ENCODE measurements at regions not wholly inside any gene's neighbourhood (a gene's known extent, or its start where the extent isn't known, plus 50 kb on each side); places are given as distances from the start of the nearest gene placed in this dataset.

- ChIA-PET POLR2A (no interaction called here), CTCF (ENCODE audit: low intra/inter-chr PET ratio, low total read pairs) (no interaction called here)
- Histone ChIP-seq H3K27me3 (ENCODE audit: control insufficient read depth in 1 of 2, insufficient read depth in 2 of 2, low read length in 2 of 2) (no peaks in the 10 kb centered on the region), H3K4me2 (ENCODE audit: low read depth, low read length) (no peak overlapping the region), H3K9me3 (ENCODE audit: low read length) (no peaks in the 10 kb centered on the region), H3K4me3 (replicated peaks in 1 of 3; ENCODE audit: insufficient read depth in 1 of 3, low read depth in 2 of 3, low read length in 3 of 3) (no peak overlapping the region), H3K36me3 (replicated peaks in 1 of 2; ENCODE audit: control insufficient read depth in 1 of 2, insufficient read depth in 2 of 2, low read length in 2 of 2) (no peaks in the 10 kb centered on the region), H4K20me1 (ENCODE audit: insufficient read depth, low read length) (no peaks in the 10 kb centered on the region), H3K27ac (ENCODE audit: extremely low read length, insufficient read depth, low read length) (no peak overlapping the region), H3K9ac (ENCODE audit: insufficient read depth, low read depth, low read length) (no peak overlapping the region), H3K79me2 (ENCODE audit: insufficient read depth, low read length) (no peaks in the 10 kb centered on the region), H2AFZ (ENCODE audit: low read length) (no peak overlapping the region), H3K4me1 (ENCODE audit: insufficient read depth, low read length) (no peaks in the 10 kb centered on the region)
- FAIRE-seq (no peak), DNase-seq (ENCODE audit: low spot score) (no peak), ATAC-seq (no peak)
- intact Hi-C loops (cut with micrococcal nuclease; ENCODE audit: unreplicated experiment) (no loop called here), in situ Hi-C loops (cut with HindIII; ENCODE audit: extremely low pct_ligation_motif_present, low pct_unique_long_range_greater_than_20kb) (no loop called here)
- WGBS (ENCODE audit: low lambda C conversion rate): 34% methylated on average over 3 of the region's 3 CpGs
- no peak for TF ChIP-seq UBTF (CRISPR knock-in tag; IDR thresholded peaks at IDR 0.05)
- no peak for TF ChIP-seq MED13 (CRISPR knock-in tag; IDR thresholded peaks at IDR 0.05)
- no TSS peak for BruUV-seq (replicated peaks)
Observed at GRCh38 chr20:11227602-11228001, 553.8 kb upstream of the JAG1 start.

DNA sequence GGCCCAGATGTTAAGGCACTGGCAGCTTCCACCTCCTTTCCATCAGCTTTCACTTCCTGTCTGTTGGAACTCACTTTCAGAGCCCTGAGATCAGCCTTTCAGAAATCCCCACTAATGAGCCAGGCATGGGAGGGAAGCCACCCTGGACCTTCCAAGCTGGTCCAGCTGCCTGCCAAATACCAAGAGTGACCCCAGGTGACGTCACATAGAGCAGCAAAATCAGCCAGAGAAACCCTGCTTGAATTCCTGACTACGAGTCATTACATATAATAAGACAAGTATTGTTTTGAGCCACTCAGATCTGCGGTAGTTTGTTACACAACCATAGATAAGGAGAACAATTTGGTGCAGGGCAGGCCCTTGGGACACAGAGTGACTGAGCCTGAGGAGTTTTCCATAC is 556.0 kb upstream of the JAG1 start:
- BruUV-seq (replicated peaks): no TSS peak
- no peak for ATAC-seq
- Histone ChIP-seq H3K4me3 (replicated peaks in 1 of 3; ENCODE audit: insufficient read depth in 1 of 3, low read depth in 2 of 3, low read length in 3 of 3) (no peak overlapping the region), H3K9me3 (ENCODE audit: low read length) (no peaks in the 10 kb centered on the region), H3K79me2 (ENCODE audit: insufficient read depth, low read length) (no peaks in the 10 kb centered on the region), H3K9ac (ENCODE audit: insufficient read depth, low read depth, low read length) (no peak overlapping the region), H3K27ac (ENCODE audit: extremely low read length, insufficient read depth, low read length) (no peak overlapping the region), H3K4me1 (ENCODE audit: insufficient read depth, low read length) (no peaks in the 10 kb centered on the region), H2AFZ (ENCODE audit: low read length) (no peak overlapping the region), H3K36me3 (replicated peaks in 1 of 2; ENCODE audit: control insufficient read depth in 1 of 2, insufficient read depth in 2 of 2, low read length in 2 of 2) (no peaks in the 10 kb centered on the region), H4K20me1 (ENCODE audit: insufficient read depth, low read length) (no peaks in the 10 kb centered on the region), H3K27me3 (ENCODE audit: control insufficient read depth in 1 of 2, insufficient read depth in 2 of 2, low read length in 2 of 2) (no peaks in the 10 kb centered on the region), H3K4me2 (ENCODE audit: low read depth, low read length) (no peak overlapping the region)
- DNase-seq (ENCODE audit: low spot score): no peak
- POLR2A ChIA-PET: no interaction called here
- TF ChIP-seq CREB1 (IDR thresholded peaks at IDR 0.05) (peak; percentile 97), CREB1 (CRISPR knock-in tag; IDR thresholded peaks at IDR 0.05) (no peak), ATF7 (IDR thresholded peaks at IDR 0.05) (peak; percentile 91), ATF7 (CRISPR knock-in tag; IDR thresholded peaks at IDR 0.05) (no peak), ZBTB33 (CRISPR knock-in tag; IDR thresholded peaks at IDR 0.05) (no peak), EZH2 (conservative IDR thresholded peaks at IDR 0.05; ENCODE audit: low read depth, low read length) (no peak)
- 0% methylated on average over 3 of the region's 3 CpGs for WGBS (ENCODE audit: low lambda C conversion rate)
- intact Hi-C loops (cut with micrococcal nuclease; ENCODE audit: unreplicated experiment) (no loop called here), in situ Hi-C loops (cut with HindIII; ENCODE audit: extremely low pct_ligation_motif_present, low pct_unique_long_range_greater_than_20kb) (no loop called here)
- FAIRE-seq: peak; percentile 51
- CTCF ChIA-PET (ENCODE audit: low intra/inter-chr PET ratio, low total read pairs): no interaction called here
